ENCODE measurements at regions not wholly inside any gene's neighbourhood (a gene's known extent, or its start where the extent isn't known, plus 50 kb on each side); places are given as distances from the start of the nearest gene placed in this dataset.

- no peak for FAIRE-seq
- no peak for ATAC-seq
- H3K27me3 ChIP-seq, result no peaks in the 10 kb centered on the region
- H3K27ac ChIP-seq, result no peak overlapping the region
- no peaks in the 10 kb centered on the region for H3K36me3 ChIP-seq
- no peak for TF ChIP-seq CTCF (IDR thresholded peaks at IDR 0.05)
- intact Hi-C loops (cut with DNase I), result no loop called here
- DNase-seq, result no peak
- no peak overlapping the region for H3K4me3 ChIP-seq
- WGBS, 2 donors, result 82 to 94% methylated on average over 2 of the region's 2 CpGs
- H3K9me3 ChIP-seq, result no peaks in the 10 kb centered on the region
- no peaks in the 10 kb centered on the region for H3K4me1 ChIP-seq
Measured at GRCh38 chr1:217253351-217253750, 377.5 kb downstream of the GPATCH2 start.

- DNase-seq (no peak), FAIRE-seq (no peak), ATAC-seq (no peak)
- Histone ChIP-seq H3K36me3 (no peaks in the 10 kb centered on the region), H3K4me1 (no peaks in the 10 kb centered on the region), H3K27me3 (no peaks in the 10 kb centered on the region), H3K27ac (no peak overlapping the region), H3K9me3 (no peaks in the 10 kb centered on the region), H3K4me3 (no peak overlapping the region)
- intact Hi-C loops (cut with DNase I), result no loop called here
- TF ChIP-seq CTCF (IDR thresholded peaks at IDR 0.05), result no peak
- 48 to 53% methylated on average over 1 of the region's 1 CpG for WGBS, 2 donors
Measured at GRCh38 chr1:217251121-217251520, 379.8 kb downstream of the GPATCH2 start.

GRCh38 chr1:217249857-217250256 lies 381.0 kb downstream of the GPATCH2 start:
- Histone ChIP-seq H3K4me1 (no peaks in the 10 kb centered on the region), H3K27me3 (no peaks in the 10 kb centered on the region), H3K36me3 (no peaks in the 10 kb centered on the region), H3K27ac (no peak overlapping the region), H3K9me3 (no peaks in the 10 kb centered on the region), H3K4me3 (no peak overlapping the region)
- ATAC-seq (no peak), DNase-seq (no peak), FAIRE-seq (no peak)
- WGBS, 2 donors, result 62 to 84% methylated on average over 3 of the region's 3 CpGs
- intact Hi-C loops (cut with DNase I), result no loop called here
- TF ChIP-seq CTCF (IDR thresholded peaks at IDR 0.05), result no peak

GRCh38 chr1:217244971-217245370 lies 385.9 kb downstream of the GPATCH2 start:
- WGBS, 2 donors, result 56 to 65% methylated on average over 5 of the region's 5 CpGs
- FAIRE-seq, result no peak
- ATAC-seq, result no peak
- no peaks in the 10 kb centered on the region for H3K4me1 ChIP-seq
- no peaks in the 10 kb centered on the region for H3K9me3 ChIP-seq
- H3K27me3 ChIP-seq, result no peaks in the 10 kb centered on the region
- DNase-seq, result no peak
- no peaks in the 10 kb centered on the region for H3K36me3 ChIP-seq
- TF ChIP-seq CTCF (IDR thresholded peaks at IDR 0.05), result no peak
- H3K4me3 ChIP-seq, result no peak overlapping the region
- intact Hi-C loops (cut with DNase I), result no loop called here
- no peak overlapping the region for H3K27ac ChIP-seq

- Histone ChIP-seq H3K27ac (no peak overlapping the region), H3K9me3 (no peaks in the 10 kb centered on the region), H3K27me3 (no peaks in the 10 kb centered on the region), H3K4me3 (no peak overlapping the region), H3K36me3 (no peaks in the 10 kb centered on the region), H3K4me1 (no peaks in the 10 kb centered on the region)
- FAIRE-seq (no peak), DNase-seq (no peak), ATAC-seq (no peak)
- TF ChIP-seq CTCF (IDR thresholded peaks at IDR 0.05), result no peak
- intact Hi-C loops (cut with DNase I), result no loop called here
- 43 to 58% methylated on average over 2 of the region's 2 CpGs for WGBS, 2 donors
Measured at GRCh38 chr1:217240656-217241055, 390.2 kb downstream of the GPATCH2 start.

All from pancreas (tissue), 10 donors.